Naive thymus-derived CD4-positive, alpha-beta T cell (primary cell): ENCODE measurements at regions not wholly inside any gene's neighbourhood (a gene's known extent, or its start where the extent isn't known, plus 50 kb on each side); places are given as distances from the start of the nearest gene placed in this dataset.

Source experiments
- ATAC-seq: fragments of 150-1000 bp; cut with Tn5 transposase; 2 replicates; pipeline ENCODE4 v1.10.0; 2021; ENCODE audit warnings: mild to moderate bottlenecking, moderate library complexity
- CTCF ChIA-PET: fragments of 350-600 bp; sonication (Branson Sonifier 250); formaldehyde crosslinking; loops from one replicate; lab custom pipeline; 2021; ENCODE audit warnings: antibody characterized with exemption; lab: Charles Lee
- POLR2A ChIA-PET: fragments of 350-600 bp; sonication (Branson Sonifier 250); formaldehyde crosslinking; loops from one replicate; lab custom pipeline; 2021; ENCODE audit warnings: antibody characterized with exemption, inconsistent platforms; lab: Charles Lee
- DNase-seq, 9 donors: peaks; one replicate each; pipeline versions ENCODE4 v3.0.0 to v3.0.0-alpha.2; 2020 to 2022; ENCODE audit warnings: mixed read lengths in 1 of 9
- H3K27ac ChIP-seq: one replicate; pipeline ENCODE4 v1.7.0; 2013; ENCODE audit warnings: mild to moderate bottlenecking, low read depth, low read length, moderate library complexity
- H3K27me3 ChIP-seq, 2 donors: one replicate each; pipeline ENCODE4 v1.7.0; 2013; ENCODE audit warnings: low read length in 2 of 2, mild to moderate bottlenecking in 2 of 2, moderate library complexity in 2 of 2; ENCODE audit not compliant: control insufficient read depth in 2 of 2, insufficient read depth in 2 of 2
- H3K36me3 ChIP-seq, 3 experiments: 1 replicate in 2 of 3; 2 replicates in 1 of 3; pipeline ENCODE4 v1.7.0; 2013; ENCODE audit warnings: low read length in 3 of 3, mild to moderate bottlenecking in 3 of 3, moderate library complexity in 1 of 3; ENCODE audit not compliant: insufficient read depth in 3 of 3, control insufficient read depth in 2 of 3
- H3K4me1 ChIP-seq, 2 donors: one replicate each; pipeline ENCODE4 v1.7.0; 2013; ENCODE audit warnings: low read length in 2 of 2, mild to moderate bottlenecking in 2 of 2, moderate library complexity in 1 of 2; ENCODE audit not compliant: control insufficient read depth in 2 of 2, insufficient read depth in 2 of 2
- H3K4me3 ChIP-seq: 2 replicates; pipeline ENCODE4 v1.7.0; 2013; ENCODE audit warnings: mild to moderate bottlenecking, low read length
- H3K9me3 ChIP-seq, 3 experiments: 1 replicate in 2 of 3; 2 replicates in 1 of 3; pipeline ENCODE4 v1.7.0; 2013; ENCODE audit warnings: low read length in 3 of 3; ENCODE audit not compliant: control insufficient read depth in 2 of 3
- H3K27ac Mint-ChIP-seq, 9 donors: one replicate each; pipeline ENCODE4 v1.8.0; 2020 to 2022; ENCODE audit warnings: mixed read lengths in 9 of 9, mild to moderate bottlenecking in 8 of 9, moderate library complexity in 5 of 9, inconsistent platforms in 2 of 9
- H3K27me3 Mint-ChIP-seq, 5 donors: one replicate each; pipeline ENCODE4 v1.8.0; 2021 to 2022; ENCODE audit warnings: mixed read lengths in 5 of 5, mild to moderate bottlenecking in 1 of 5
- H3K36me3 Mint-ChIP-seq, 5 donors: one replicate each; pipeline ENCODE4 v1.8.0; 2020 to 2022; ENCODE audit warnings: mixed read lengths in 5 of 5, mild to moderate bottlenecking in 3 of 5, inconsistent platforms in 1 of 5
- H3K4me1 Mint-ChIP-seq, 7 donors: one replicate each; pipeline ENCODE4 v1.8.0; 2020 to 2022; ENCODE audit warnings: mixed read lengths in 7 of 7, mild to moderate bottlenecking in 3 of 7, inconsistent platforms in 1 of 7
- H3K4me3 Mint-ChIP-seq, 10 donors: one replicate each; pipeline ENCODE4 v1.8.0; 2020 to 2022; ENCODE audit warnings: mild to moderate bottlenecking in 10 of 10, mixed read lengths in 10 of 10, moderate library complexity in 6 of 10, inconsistent platforms in 2 of 10
- H3K9me3 Mint-ChIP-seq, 11 donors: one replicate each; pipeline ENCODE4 v1.8.0; 2020 to 2022; ENCODE audit warnings: mixed read lengths in 11 of 11, mild to moderate bottlenecking in 4 of 11, inconsistent platforms in 1 of 11, moderate library complexity in 1 of 11
- intact Hi-C, 2 donors: fragments of 100-400 bp; cut with micrococcal nuclease; formaldehyde crosslinking; loops; one replicate each; pipeline ENCODE4 v1.15.1; 2023

DNA sequence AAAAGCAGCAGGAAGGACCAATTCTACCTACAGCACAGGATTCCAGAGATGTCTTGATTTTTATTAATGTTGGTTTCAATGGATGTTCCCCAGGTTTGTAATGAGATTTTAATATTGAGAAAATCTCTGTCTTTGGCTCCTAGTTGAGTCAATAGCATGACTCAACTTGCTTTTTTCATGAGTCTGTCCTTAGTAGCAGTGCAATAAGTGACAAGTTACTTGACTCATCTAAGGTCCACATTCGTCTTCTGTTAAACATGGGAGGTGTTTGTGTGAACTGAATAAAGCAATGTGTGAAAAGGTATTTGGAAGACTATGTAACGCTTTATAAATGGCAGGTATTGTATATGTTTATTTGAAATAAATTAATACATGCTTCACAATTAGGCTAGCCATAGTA is 645.0 kb upstream of the PTBP2 start:
- Mint-ChIP-seq H3K27ac (no peak overlapping the region), H3K4me3 (no peak overlapping the region), H3K4me1 (no peaks in the 10 kb centered on the region), H3K9me3 (peaks cover 0 to 24% (median 2%) of the 10 kb centered on the region in 11 donors), H3K27me3 (peaks cover 0 to 5% (median 0%) of the 10 kb centered on the region in 5 donors), H3K36me3 (no peaks in the 10 kb centered on the region)
- DNase-seq (no peak), ATAC-seq (no peak)
- H3K4me1 ChIP-seq: no peaks in the 10 kb centered on the region
- no peaks in the 10 kb centered on the region for H3K9me3 ChIP-seq
- H3K4me3 ChIP-seq: no peak overlapping the region
- ChIA-PET POLR2A (no interaction called here), CTCF (no interaction called here)
- no peaks in the 10 kb centered on the region for H3K27me3 ChIP-seq
- intact Hi-C loops: no loop called here
- H3K27ac ChIP-seq: no peak overlapping the region
- no peaks in the 10 kb centered on the region for H3K36me3 ChIP-seq

DNA sequence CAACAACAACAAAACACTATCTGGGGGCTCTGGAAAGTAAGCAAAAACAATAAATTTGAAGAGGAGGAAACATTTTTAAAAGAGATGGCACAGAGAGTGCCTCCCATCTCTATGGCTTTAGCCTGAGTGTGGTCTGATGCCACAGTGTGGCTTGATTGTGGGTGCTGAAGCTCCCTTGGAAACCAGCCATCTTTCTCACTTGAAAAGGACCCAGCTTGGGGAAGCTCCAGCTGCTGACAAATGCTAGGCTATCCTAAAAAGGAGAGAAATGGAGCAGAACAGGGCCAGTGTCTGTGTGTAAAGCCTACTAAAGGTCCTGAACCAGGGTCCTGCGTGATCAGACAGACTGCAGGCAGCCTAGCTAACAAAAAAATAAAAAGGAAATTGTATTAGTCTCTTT is 642.0 kb upstream of the PTBP2 start:
- POLR2A ChIA-PET: no interaction called here
- Histone ChIP-seq H3K4me1 (no peaks in the 10 kb centered on the region), H3K36me3 (no peaks in the 10 kb centered on the region), H3K27me3 (no peaks in the 10 kb centered on the region), H3K27ac (no peak overlapping the region), H3K4me3 (no peak overlapping the region), H3K9me3 (no peaks in the 10 kb centered on the region)
- DNase-seq (no peak), ATAC-seq (no peak)
- Mint-ChIP-seq H3K4me3 (no peak overlapping the region), H3K36me3 (no peaks in the 10 kb centered on the region), H3K9me3 (peaks cover 0 to 13% (median 2%) of the 10 kb centered on the region in 11 donors), H3K27ac (no peak overlapping the region), H3K27me3 (no peaks in the 10 kb centered on the region), H3K4me1 (no peaks in the 10 kb centered on the region)
- intact Hi-C loops: no loop called here
- CTCF ChIA-PET: no interaction called here

DNA sequence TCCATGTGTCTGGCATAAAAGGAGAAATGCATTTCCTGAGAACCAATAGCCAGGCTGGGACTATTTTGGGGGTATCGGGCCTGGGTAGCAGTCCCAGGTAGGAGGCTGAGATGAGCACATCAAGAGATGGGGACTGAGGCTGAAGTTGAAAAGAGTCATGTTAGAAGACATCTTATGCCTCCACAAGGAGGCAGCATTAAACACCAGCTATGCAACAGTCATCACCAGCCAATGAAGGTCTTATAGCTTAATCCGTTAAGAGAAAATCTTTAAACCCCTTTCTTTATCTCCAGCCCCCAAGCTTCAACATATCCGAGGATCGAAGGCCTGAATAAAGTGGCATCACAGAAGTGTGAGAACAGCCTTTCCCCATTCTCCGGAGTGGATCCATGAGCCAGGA is 640.7 kb upstream of the PTBP2 start:
- H3K36me3 ChIP-seq: no peaks in the 10 kb centered on the region
- no peak overlapping the region for H3K27ac ChIP-seq
- intact Hi-C loops: no loop called here
- Mint-ChIP-seq H3K27me3 (no peaks in the 10 kb centered on the region), H3K27ac (no peak overlapping the region), H3K9me3 (peaks cover 0 to 13% (median 2%) of the 10 kb centered on the region in 11 donors), H3K4me3 (no peak overlapping the region), H3K36me3 (no peaks in the 10 kb centered on the region), H3K4me1 (no peaks in the 10 kb centered on the region)
- no peaks in the 10 kb centered on the region for H3K9me3 ChIP-seq
- DNase-seq (no peak), ATAC-seq (no peak)
- no peaks in the 10 kb centered on the region for H3K4me1 ChIP-seq
- no peaks in the 10 kb centered on the region for H3K27me3 ChIP-seq
- ChIA-PET POLR2A (no interaction called here), CTCF (no interaction called here)
- H3K4me3 ChIP-seq: no peak overlapping the region

DNA sequence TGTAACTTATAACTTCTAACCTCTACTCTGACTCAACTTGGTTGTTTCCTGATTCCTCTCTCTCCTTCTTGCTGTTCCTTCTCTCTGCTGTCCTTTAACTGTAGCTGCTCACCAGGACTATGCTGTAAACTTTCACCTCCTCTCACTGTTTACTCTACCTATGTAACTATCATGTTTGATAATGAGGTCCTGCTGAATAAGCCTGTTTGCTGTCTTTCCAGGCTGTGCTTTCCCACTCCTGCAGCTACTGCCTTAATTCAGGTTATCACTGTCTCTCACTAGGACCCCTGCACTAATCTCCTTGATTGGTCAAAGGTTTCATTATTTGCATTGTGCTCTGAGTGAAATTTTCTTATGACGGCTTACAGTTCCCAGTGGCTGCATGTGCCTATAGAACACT is 633.9 kb upstream of the PTBP2 start:
- Mint-ChIP-seq H3K4me1 (no peaks in the 10 kb centered on the region), H3K27ac (no peak overlapping the region), H3K27me3 (no peaks in the 10 kb centered on the region), H3K4me3 (no peak overlapping the region), H3K36me3 (no peaks in the 10 kb centered on the region), H3K9me3 (peaks cover 0 to 11% (median 0%) of the 10 kb centered on the region in 11 donors)
- ATAC-seq: no peak
- DNase-seq: no peak
- ChIA-PET POLR2A (no interaction called here), CTCF (no interaction called here)
- Histone ChIP-seq H3K27ac (no peak overlapping the region), H3K4me1 (no peaks in the 10 kb centered on the region), H3K4me3 (no peak overlapping the region), H3K9me3 (no peaks in the 10 kb centered on the region), H3K36me3 (no peaks in the 10 kb centered on the region), H3K27me3 (no peaks in the 10 kb centered on the region)
- intact Hi-C loops: no loop called here

DNA sequence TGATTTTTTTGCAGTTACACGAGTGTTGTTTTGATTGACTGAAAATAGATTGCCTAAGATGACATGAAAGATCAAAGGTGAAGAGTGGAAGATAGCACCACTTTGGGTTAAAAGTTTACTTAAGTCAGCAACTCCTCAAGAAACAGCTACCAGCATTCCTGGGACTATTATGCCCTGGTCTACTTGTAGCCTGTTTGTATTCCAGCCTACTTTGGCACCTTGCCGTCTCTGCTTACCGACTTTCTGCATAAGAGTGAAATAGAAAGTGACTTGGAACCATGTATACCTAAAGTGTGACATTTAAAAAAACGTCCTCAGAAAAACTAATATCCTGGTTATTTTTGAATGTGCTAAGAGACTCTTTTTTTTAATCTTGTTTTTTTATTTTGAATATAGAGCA is 631.5 kb upstream of the PTBP2 start:
- H3K9me3 ChIP-seq: no peaks in the 10 kb centered on the region
- Mint-ChIP-seq H3K27ac (no peak overlapping the region), H3K4me3 (no peak overlapping the region), H3K27me3 (no peaks in the 10 kb centered on the region), H3K9me3 (peaks cover 0 to 11% (median 0%) of the 10 kb centered on the region in 11 donors), H3K36me3 (no peaks in the 10 kb centered on the region), H3K4me1 (no peaks in the 10 kb centered on the region)
- POLR2A ChIA-PET: no interaction called here
- ATAC-seq (no peak), DNase-seq (no peak)
- no peak overlapping the region for H3K4me3 ChIP-seq
- no peaks in the 10 kb centered on the region for H3K4me1 ChIP-seq
- CTCF ChIA-PET: no interaction called here
- no peak overlapping the region for H3K27ac ChIP-seq
- no peaks in the 10 kb centered on the region for H3K36me3 ChIP-seq
- intact Hi-C loops: no loop called here
- no peaks in the 10 kb centered on the region for H3K27me3 ChIP-seq

DNA sequence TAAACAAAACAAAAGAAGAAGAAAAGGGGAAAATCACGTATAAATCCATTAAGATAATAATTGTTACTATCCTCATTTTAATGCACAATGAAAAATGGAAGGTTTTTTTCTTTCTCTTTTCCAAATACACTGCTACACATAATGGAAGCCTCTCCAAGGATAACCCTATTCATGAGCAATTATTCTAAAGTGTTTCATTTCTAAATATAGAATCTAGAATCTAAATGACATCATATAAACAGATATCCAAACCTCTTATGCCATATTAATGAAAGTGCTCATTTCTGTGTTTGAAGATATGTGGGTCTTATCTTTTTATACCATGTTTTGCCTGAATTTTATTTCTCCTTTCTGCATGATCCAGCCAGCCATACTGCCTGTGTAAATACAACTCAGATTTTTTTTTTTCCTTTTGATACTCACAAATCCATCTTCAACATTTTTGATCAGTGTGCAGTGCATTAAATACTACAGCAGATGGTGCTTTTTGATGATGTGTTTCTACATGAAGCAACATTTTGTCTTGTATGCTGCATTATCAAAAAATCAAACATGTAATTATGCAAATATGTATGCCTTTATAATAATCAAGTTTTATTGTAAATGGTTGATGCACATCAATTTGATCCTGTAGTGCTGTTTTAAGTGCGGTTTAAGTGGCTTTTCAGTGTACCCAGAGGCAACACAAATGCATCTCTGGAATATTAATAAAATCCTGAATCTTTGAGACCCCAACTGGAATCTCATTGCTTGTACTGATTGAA is 625.6 kb upstream of the PTBP2 start:
- no peaks in the 10 kb centered on the region for H3K4me1 ChIP-seq
- intact Hi-C loops: no loop called here
- H3K36me3 Mint-ChIP-seq: no peaks in the 10 kb centered on the region
- no peaks in the 10 kb centered on the region for H3K36me3 ChIP-seq
- no peak overlapping the region for H3K4me3 ChIP-seq
- H3K27ac ChIP-seq: no peak overlapping the region
- ChIA-PET POLR2A (no interaction called here), CTCF (no interaction called here)
- DNase-seq (no peak), ATAC-seq (no peak)
- no peaks in the 10 kb centered on the region for H3K27me3 ChIP-seq
- no peak overlapping the region for H3K4me3 Mint-ChIP-seq
- no peaks in the 10 kb centered on the region for H3K4me1 Mint-ChIP-seq
- H3K27ac Mint-ChIP-seq: no peak overlapping the region
- H3K9me3 ChIP-seq: no peaks in the 10 kb centered on the region
- peaks cover 0 to 18% (median 3%) of the 10 kb centered on the region in 11 donors for H3K9me3 Mint-ChIP-seq
- H3K27me3 Mint-ChIP-seq: no peaks in the 10 kb centered on the region

DNA sequence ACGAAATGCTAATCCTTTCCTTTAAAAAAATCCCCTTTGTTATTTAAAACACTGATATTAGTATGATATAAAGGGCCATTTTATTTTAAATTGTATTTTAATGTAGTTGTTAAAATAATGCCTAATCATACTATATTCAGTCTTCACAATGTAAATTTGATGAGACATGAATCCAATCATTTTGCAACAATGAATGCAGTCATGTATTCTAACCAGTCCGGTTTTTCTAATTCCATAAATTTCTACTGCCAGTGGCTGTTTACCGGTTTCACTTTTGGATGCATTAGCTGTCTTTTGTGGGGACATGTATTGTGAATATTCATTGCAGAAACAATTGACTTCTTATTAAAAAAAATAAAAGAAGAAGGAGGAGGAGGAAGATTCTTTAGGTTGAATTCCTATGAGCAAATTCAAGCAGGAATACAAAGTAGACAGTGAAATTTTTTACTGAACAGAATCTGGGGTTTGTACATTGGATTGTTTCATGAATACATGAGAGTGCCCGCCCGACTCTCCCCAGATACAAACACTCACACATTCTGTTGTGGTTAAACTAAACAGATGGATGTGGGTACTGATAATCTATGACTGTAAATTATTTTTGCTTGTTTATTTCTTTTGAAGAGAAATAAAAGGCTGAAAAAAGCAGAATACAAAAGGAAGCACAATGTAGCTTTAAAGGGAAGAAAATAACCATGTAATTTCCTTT is 624.8 kb upstream of the PTBP2 start:
- no peaks in the 10 kb centered on the region for H3K27me3 Mint-ChIP-seq
- no peaks in the 10 kb centered on the region for H3K36me3 ChIP-seq
- ATAC-seq (no peak), DNase-seq (no peak)
- intact Hi-C loops: no loop called here
- H3K9me3 Mint-ChIP-seq: peaks cover 0 to 16% (median 3%) of the 10 kb centered on the region in 11 donors
- no peaks in the 10 kb centered on the region for H3K4me1 ChIP-seq
- ChIA-PET POLR2A (no interaction called here), CTCF (no interaction called here)
- H3K27me3 ChIP-seq: no peaks in the 10 kb centered on the region
- H3K4me3 ChIP-seq: no peak overlapping the region
- H3K36me3 Mint-ChIP-seq: no peaks in the 10 kb centered on the region
- H3K9me3 ChIP-seq: no peaks in the 10 kb centered on the region
- no peaks in the 10 kb centered on the region for H3K4me1 Mint-ChIP-seq
- H3K4me3 Mint-ChIP-seq: no peak overlapping the region
- no peak overlapping the region for H3K27ac Mint-ChIP-seq
- no peak overlapping the region for H3K27ac ChIP-seq
